HG03469 (cell line): ENCODE measurements at regions not wholly inside any gene's neighbourhood (a gene's known extent, or its start where the extent isn't known, plus 50 kb on each side); places are given as distances from the start of the nearest gene placed in this dataset.

Source experiments
- ATAC-seq: cut with Tn5 transposase; IDR thresholded peaks from one replicate; pipeline ENCODE4 v1.9.1; 2021; ENCODE audit warnings: mild to moderate bottlenecking, moderate library complexity, moderate number of reproducible peaks; ENCODE audit not compliant: unreplicated experiment

DNA sequence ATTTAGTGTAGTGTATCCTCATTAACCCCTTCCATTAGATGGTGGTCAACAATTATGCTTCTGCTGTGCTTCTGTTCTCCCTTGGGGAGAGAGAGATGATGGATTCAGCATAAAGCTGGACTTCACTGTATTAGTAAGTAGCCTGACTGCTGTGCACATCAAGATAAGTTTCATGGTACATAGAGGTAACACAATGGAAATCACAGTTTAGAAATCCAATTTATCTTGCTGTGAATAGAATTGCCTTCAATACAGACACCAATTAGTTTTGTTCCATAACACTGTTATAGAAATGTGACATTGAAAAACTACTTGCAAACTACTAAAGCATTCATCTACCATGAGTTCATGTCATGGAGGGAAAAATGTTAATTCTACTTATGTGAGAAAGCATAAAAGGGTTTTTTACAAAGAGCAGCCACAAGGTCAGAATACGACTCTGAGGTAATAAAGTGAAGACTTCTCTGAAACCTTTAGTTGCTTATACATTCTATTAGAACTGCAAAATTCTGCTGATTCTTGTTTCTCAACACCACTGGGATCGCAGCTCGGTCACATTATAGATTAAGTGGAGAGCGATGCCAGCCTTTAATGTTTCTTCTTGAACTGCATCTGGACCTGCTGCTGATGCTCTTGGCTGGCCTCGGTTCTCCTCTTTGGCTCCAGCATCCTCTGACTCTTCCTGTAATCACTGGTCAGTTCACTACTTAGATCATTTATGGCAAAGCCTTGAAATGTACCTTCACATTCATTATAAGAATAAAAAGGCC is 190.8 kb downstream of the ATP23 start:
- ATAC-seq, result no peak

DNA sequence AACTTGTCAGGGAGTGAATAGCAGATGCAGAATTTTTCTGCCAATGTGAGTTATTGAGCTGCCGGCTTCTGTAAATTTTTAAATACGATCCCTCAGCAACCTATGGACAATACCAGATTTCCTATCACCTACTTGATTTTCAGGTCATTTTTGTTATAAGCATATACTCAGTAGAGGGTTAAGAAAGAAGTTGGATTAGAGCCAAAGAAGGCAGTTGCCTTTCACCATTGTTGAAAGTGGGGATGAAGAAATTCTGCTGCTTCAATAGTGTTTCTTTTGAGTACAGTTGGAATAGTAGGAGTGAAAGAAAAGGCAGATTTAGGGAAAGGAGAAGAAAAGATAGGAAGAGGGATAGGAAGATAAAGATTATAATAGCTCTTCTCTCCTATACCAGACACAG is 197.1 kb downstream of the ATP23 start:
- no peak for ATAC-seq

DNA sequence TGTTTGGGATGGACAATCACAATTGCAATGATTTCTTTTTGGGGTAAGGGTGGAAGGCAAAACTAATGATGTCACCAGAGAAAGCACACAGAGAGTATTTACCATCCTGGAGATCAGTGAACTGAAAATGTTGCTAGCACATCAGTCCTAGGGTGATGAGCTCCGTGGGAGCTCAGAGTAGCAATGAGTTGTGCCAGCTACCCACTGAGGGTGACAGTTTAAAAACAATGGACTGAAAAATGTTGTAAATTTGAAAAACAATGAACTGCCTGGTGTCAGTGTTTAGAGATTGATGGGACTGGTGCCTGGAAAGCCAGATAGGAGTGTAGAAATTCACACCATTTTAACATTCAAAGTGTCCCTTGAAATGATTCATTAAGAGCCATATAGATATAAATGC is 198.5 kb downstream of the ATP23 start:
- ATAC-seq, result no peak

DNA sequence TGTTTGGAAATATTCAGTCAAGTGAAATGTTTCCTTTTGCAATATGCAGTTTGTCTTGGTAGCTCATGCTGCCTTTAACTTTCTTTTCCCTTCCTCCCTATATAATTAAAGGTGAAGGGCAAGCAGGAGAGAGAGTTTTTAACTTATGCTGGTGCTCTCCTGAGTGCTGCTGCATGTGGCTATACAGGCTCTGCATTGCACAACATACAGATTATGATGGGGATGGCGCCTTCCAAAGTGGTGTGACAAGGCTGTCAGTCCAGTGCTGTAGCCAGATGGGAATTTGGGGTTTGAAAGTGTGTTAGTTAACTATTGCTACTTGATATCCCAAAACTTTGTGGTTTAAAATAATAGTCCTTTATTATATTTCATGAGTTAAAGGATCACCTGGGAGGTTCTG is 199.0 kb downstream of the ATP23 start:
- ATAC-seq, result no peak

DNA sequence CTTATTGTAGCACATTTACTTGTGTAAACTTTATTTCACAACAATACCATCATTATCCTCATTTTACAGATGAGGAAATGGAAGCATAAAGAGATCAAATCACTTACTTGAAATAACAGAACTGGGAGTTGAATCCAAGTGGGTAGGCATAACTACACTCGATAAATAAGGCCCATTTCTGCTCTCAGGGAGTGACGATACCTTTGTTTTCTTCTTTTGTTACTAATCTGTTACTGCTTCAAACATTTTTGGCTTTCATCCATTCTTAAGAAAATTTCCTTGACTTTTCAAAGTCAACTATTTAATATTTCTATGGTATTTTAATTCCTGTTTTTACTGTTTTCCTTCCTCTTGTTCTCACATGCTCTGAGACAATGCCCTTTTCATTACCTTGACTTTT is 201.6 kb downstream of the ATP23 start:
- no peak for ATAC-seq

DNA sequence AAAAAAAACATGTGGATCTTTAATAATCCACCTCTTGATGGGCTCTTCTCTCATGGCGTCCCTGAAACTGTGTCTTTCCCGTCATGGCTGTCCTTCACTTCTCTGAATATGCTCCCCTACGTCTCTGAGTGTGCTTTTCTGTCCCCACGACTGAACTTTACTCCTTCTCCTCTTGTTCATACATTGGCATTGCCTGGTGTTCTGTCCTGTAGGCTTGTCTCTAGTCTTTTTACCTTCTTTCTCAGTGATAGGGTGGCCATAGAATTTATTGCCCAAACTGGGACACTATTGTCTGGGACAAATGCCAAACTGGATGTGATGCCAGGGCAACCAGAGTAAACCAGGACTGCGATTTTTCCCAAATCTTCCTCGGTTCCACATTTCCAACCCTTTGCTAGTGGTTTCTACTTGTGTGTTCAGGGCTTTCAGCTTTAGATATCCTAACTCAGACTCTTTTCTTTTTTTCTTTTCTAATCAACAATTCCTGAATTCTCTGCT is 202.2 kb downstream of the ATP23 start:
- no peak for ATAC-seq

DNA sequence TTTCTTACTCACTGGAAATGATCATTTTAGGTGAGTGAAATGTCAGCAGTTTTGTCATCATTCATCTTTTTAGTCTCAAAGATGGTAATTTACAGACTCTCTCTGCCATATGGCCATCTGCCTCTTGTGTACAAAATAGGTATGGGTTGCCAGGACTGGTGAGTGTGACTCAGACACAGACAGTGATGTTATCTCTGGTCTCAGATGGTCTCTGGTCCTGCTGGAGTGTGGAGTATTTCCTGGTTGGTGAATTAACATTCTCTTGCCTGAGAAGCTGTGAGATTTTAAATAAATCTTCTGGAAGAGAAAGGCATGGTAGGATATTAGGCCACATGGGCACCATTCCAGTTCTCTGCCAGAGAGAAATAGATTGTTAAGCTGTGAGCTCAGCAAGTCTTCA is 207.0 kb downstream of the ATP23 start:
- no peak for ATAC-seq

DNA sequence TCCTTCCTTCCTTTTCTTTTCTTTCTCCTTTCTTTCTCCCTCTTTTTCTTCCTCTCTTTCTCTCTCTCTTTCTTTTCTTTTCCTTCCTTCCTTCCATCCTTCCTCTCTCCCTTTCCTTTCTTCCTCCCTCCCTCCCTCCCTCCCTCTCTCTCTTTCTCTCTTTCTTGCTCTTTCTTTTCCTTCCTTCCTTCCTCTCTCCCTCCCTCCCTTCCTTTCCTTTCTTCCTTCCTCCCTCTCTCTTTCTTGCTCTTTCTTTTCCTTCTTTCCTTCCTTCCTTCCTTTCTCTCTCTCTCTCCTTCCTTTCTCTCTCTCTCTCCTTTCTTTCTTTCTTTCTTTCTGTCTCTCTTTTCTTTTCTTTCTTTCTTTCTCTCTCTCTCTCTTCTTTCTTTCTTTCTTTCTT is 207.6 kb downstream of the ATP23 start:
- no peak for ATAC-seq

DNA sequence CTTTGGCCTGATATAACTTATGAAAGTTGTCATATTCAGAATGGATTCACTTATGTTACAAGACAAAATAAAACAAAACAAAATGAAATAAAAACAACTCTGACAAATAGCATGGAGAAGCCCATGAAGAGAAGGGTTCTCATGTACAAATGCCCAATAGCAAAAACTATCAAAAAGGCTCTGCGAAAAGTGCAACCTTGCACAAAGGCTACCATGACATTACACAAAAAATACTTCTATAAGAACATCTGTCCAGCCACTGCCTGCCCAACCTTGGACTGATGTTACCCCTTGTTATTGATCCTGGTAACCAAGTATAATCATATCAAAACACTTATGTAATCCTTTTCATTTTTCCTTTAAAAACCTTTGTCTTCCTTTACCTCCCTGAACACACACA is 213.0 kb downstream of the ATP23 start:
- no peak for ATAC-seq

DNA sequence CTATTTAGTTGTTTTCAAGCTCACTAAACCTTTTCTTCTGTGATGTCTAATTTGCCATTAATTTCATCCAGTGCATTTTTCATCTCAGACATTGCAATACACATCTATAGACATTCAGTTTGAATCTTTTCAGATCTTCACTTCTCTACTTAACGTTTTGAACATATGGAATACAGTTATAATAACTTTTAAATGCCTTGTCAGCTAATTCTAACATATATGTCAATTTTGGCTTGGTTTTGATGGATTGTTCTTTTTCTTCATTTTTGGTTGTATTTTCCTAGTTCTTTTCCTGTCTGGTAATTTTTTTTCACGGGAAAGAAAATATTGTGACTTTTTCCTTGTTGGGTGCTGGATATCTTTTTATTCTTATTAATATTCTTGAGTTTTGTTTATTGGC is 215.3 kb downstream of the ATP23 start:
- ATAC-seq, result no peak

DNA sequence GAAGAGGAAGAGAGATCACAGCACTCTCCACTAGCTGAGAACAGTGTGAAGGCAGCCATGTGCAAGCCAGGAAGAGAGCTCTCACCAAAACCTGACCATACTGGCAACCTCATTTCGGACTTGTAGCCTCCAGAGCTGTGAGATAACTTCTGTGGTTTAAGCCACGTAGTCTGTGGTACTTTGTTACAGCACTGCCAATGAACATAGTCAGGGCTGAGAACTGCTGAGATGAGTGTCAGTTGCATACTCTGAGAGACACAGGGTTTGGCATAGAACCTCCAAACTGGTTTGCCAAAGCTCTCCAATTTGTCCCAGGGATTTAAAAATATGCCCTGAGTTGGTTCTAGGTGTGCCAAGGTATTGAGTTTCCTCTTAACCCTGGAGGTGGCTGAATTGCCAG is 218.6 kb downstream of the ATP23 start:
- ATAC-seq, result no peak

DNA sequence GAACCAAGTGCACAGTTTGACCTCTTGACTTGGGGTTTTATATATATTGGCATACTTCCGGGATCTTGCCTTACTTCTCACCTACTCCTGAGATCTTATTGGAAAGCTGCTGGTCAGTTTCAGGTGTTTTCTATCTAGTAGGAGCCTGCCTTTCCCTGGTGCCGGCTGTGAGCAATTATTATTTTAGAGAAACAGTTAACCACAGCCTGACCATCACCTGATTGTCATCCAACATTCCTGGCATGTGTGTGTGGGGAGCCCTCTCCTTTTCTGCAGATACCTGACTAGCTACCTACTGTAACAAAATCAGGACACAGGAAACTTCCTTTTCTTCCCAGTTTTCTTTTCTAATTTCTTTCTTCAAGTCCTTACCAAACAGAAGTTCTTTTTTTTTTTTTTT is 220.4 kb downstream of the ATP23 start:
- no peak for ATAC-seq

DNA sequence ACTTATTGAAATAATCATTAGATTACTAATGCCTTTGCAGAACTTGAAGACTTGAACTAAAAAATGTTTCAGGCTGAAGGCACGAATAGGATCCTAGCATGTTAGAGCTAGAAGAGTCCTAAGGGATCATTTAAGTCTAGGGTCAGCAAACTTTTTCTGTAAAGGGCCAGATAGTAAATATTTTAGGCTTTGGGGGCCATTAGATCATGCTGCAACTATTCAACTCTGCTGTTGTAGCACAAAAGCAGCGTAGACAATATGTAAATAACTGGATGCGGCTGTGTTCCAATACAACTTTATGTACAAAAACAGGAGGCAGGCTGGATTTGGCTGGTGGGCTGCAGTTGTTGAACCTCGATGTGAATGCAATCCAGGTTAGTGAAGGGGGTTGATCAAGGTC is 221.7 kb downstream of the ATP23 start:
- ATAC-seq, result no peak

DNA sequence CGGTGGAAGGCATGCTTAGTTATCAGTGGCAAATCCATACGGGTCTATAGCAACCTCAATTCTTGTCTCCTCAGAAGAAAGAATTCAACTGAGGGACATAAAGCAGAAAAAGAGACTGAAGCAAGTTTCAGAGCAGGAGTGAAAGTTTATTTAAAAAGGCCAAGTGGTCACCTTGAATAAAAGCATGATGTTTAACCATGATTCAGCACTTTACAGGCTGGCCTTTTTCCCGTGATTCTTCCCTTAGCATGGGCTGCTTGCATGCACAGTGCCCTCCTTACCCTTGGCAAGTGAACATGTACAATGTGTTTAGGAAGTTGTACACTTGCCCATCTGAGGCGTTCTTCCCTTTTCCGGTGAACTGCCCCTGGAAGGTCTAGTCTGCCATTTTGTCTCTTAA is 225.3 kb downstream of the ATP23 start:
- ATAC-seq, result no peak

DNA sequence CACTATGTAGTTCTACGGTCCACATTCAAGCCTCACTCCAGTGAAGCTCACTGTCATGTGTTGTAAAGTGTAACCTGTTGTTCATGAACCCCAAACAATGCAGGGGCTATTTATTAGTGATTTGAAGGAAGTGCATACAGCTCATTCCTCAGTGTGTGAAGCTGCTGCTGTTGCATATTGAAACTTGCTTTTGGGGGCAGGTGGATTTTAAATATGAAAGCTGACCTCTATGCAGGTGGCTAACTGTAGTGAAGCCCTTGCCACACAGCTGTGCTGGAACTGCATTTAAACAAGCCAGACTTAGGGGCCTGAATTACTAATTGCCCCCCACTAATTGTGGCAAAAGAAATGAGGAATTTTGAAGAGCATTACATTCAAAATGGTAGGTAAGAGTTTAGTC is 226.3 kb downstream of the ATP23 start:
- no peak for ATAC-seq

DNA sequence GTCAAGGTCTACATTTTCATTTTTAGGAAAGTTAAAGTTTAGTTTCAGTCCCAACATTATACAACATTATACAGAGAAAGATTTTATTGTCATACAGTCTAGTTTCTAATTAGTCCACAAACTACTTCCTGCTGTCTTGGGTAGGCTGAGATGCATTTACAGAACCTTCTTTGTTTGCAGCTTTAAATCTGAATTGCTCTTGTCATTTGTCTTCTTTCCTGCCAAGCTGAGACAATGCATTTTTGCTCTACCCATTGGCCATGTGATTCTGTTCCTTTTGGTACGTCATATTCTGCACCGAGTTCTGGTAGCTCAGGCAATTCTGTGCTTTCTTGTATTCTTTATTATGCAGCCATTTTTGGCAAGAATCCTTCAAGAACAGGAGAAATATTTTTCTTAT is 228.5 kb downstream of the ATP23 start:
- ATAC-seq, result no peak

DNA sequence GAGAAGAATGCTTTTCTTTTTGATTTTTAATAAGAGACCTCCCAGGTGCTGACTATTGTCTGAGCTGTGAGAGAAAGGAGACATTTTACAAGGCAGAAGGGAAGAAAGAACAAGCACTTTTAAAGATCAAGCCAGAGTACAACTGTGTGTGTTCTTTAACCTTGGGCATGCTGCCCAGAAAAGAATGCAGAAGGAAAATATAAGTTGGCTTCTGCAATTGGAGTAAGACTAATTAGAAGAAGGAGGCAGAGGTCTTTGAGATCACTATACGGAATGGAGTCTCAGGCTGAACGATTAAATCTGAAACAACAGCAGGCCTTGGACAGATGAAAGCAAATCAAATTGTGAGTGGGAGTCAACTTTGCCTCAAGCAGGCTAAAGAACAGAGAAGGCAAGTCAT is 230.5 kb downstream of the ATP23 start:
- ATAC-seq, result no peak

DNA sequence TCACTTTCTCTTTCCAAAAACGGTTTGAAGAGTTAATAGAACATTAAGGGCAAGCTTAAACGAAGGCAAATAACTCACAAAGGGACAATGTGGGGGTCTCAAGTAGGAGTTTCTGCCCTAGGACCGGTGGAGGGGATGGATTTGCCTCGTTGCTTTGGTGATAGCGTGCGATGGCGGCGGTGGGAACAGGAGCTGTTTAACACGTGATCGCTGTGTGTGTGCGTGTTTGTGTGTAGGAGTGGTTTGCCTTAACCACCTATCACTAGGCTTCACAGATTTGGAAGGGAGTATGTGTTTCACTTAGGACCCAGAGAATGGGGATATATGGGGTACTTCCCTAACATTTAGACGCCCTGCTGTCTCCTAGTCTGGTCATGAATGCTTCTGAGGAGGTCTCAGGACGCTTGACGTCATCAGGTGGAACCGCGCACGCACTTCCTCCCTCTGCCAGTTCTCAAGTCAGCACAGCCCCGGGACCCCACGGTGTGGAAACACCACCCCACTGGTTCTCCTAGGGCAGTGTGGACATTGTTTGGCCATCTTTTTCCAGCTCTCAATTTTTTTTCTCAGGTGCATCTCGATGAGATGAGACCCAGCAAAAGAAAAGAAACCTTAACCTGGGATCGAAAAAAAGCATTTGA is 231.2 kb downstream of the ATP23 start:
- no peak for ATAC-seq

DNA sequence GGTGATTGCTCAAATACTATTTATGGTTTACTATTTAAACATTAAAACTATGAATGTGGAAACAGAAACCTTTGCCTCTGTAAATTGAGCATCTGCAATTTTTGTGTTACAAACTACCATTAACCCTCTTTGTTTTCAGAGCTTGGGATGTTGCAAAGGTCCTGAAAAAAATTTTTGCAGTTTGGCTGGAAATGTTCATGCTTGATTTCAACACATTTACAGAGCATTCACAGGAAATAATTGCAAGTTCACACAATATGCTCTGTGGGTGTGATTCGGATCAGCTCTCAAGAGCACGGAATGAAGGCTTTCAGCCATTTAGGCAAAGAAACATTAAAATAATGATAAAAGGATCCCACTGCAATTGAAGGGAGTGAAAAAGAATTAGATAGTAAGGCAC is 232.9 kb downstream of the ATP23 start:
- no peak for ATAC-seq

DNA sequence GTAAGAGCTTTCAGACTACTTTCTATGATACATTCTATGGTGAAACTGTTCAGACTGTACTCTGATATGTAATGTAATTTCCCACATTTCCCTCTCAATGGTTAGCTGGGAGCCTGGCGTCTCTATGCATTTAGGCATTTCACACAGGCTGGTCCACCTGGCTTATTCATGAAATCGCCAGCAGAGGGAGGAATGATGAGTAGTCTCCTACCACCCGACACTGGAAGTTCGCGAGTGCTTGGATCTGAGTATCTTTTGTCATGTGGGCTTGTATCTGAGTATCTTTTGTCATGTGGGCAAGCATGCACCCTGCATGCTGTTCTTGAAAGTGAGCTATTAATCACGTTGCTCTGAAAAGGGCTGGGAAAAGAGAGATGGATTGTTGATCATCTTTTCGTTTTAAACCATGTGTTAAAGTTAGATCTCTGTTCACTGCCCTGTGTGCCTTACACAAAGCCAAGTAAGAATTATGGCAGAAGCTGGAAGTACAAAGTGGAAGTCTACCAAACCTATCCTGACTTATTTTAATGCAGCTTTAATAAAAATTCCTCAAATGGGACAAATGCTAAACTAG is 235.0 kb downstream of the ATP23 start:
- no peak for ATAC-seq

DNA sequence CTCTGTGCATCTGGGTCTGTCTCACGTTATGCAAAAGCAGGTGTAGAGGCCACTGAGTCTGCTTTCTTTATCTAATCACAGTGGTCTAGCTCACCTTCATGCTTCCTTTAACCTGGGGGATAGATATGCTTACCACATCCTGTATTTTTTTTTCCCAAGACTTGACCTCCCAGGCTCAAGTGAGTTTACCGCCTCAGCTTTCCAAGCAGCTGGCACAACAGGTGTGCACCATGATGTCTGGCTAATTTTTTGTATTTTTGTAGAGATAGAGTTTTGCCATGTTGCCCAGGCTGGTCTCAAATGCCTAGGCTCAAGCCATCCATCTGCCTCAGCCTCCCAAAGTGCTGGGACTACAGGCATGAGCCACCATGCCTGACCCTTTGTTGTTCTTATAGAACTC is 236.0 kb downstream of the ATP23 start:
- ATAC-seq, result no peak

DNA sequence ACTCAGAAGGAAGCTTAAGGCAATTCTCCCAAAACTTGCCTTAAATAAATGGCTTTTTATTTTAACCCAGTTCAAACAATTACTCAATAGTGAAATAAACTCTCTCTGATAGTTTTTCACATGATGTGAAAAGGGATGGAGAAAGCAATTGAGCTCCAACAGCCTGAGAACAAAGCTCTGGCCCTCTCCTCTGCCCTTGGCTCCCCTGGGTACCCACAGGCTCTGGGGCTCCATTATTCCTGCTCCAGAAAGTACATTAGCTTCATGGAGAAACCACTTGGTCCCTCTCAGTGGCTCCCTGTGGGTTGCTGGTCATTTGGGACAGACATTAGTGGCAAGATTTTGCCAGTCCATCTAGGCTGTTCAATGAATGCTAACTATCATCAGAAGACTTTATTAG is 242.8 kb downstream of the ATP23 start:
- ATAC-seq, result no peak
